Epithelial cell of proximal tubule (primary cell): ENCODE measurements at regions not wholly inside any gene's neighbourhood (a gene's known extent, or its start where the extent isn't known, plus 50 kb on each side); places are given as distances from the start of the nearest gene placed in this dataset.

Experiments used
- DNase-seq: peaks from one replicate; pipeline ENCODE4 v3.0.0-alpha.2; 2011; ENCODE audit warnings: low read depth
- H3K4me3 ChIP-seq: 2 replicates; pipeline ENCODE4 v1.5.1; 2011; ENCODE audit warnings: low read depth, mild to moderate bottlenecking, low read length
- CTCF ChIP-seq: conservative IDR thresholded peaks from 2 replicates; pipeline ENCODE4 v1.5.1; 2012; ENCODE audit warnings: low read depth, mild to moderate bottlenecking, low read length

DNA sequence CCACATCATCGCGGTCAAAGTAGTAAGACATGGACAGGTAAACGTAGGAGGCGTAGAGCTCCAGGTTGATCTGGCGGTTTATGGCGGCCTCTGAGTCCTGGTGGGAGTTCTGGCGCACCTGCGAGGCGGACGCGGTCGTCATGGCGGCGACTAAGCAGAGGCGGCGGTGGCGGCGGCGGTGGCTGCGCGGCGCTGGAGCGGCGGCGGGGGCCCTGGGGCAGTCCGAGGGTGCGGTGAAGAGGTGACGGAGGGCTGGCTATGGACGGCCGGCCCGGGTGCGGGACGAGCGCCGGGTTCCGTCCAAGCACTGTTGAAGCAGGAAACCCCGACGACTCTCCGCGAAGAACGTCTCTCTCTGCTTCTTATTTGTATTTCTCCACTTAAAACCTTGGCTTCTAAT, 484.3 kb upstream of the SGCG start:
- DNase-seq, result no peak
- no peak overlapping the region for H3K4me3 ChIP-seq
- no peak for TF ChIP-seq CTCF

GRCh38 chr13:22698467-22698866, 482.3 kb upstream of the SGCG start:
- no peak for TF ChIP-seq CTCF
- no peak for DNase-seq
- no peak overlapping the region for H3K4me3 ChIP-seq

GRCh38 chr13:22700246-22700887, 480.4 kb upstream of the SGCG start:
- H3K4me3 ChIP-seq, result no peak overlapping the region
- no peak for DNase-seq
- no peak for TF ChIP-seq CTCF

DNA sequence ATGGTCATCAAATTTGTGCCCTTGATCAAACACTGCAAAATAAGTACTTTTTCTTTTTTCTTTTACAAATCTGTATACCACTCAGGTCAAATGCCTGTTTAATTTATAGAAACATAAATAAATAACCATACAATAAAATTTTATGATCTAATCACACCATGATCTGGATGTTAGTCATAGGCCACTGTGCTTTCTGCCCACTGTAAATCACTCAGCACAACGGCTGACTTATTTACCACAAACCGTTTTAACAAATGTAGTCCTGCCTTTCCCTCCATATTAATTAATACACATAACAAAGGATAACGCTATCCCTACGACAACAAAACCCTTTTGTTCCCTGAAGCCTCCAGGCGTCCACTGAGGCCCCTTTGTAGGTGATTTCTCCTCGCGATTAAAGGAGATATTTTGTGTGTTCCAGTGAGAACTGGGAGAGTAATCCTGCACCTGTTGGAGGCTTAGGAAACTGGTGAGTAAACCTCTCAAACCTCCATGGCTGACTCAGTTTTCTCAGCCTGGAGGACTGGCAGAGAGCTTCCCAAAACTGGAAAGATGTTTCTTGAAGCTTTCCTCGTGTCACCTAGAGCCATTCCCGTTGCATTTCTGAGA, 477.1 kb upstream of the SGCG start:
- H3K4me3 ChIP-seq, result no peak overlapping the region
- TF ChIP-seq CTCF, result no peak
- DNase-seq, result no peak

DNA sequence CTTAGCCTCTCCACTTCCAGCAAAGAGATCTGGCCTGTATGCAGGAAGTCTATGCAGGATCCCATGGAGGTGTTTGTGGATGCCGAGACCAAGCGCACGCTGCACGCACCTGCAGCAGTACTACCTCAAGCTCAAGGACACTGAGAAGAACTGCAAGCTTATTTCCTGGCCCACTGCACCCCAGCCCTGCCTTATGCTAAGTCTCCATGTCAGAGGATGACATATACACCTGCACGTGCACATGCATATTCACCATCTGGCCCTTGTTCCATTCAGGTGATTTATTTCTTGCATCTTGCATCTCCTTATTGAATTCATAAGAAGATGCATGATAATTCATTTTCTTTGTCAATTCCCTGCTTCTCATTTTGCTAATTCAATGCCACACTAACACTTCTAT, 472.8 kb upstream of the SGCG start:
- no peak overlapping the region for H3K4me3 ChIP-seq
- no peak for DNase-seq
- no peak for TF ChIP-seq CTCF

DNA sequence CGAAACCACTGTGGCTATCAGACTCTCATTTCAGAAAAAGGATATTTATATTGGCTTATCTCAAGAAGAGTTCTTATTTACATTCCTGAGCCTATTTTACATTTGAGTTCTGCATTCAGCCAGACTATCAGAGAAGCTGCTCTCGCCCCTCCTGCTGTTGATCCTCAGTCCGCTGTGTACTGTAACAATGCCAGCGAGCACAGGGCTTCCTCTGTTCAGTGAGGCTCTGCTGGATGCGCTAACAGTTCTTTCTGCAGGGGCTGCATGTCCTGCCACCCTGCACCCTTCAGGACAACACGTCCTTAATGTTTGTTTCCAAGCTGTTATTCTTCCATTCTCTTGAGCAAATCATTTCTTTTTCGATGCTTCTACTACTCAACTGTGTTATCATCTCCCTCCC, 463.7 kb upstream of the SGCG start:
- TF ChIP-seq CTCF, result no peak
- DNase-seq, result no peak
- no peak overlapping the region for H3K4me3 ChIP-seq

DNA sequence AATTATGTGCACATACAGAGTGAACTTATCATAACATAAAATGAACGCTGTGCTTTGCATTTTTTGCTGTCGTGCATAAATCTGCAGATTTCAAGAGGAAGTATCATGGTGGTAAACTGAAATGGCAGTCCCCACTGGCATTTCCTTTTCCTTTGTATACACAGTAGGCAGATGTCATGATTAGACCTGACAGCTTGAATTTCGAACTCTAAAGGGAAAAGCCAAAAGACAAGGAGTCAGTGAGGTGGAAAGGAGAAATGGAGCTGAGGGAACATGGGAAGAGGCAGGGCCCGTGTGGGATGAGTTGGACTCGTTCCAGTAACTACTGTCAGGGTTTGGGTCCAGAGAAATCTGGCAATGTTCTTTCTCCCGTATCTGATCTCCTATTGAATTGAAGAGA, 454.1 kb upstream of the SGCG start:
- no peak overlapping the region for H3K4me3 ChIP-seq
- no peak for TF ChIP-seq CTCF
- no peak for DNase-seq
